ENCODE measurements at regions not wholly inside any gene's neighbourhood (a gene's known extent, or its start where the extent isn't known, plus 50 kb on each side); places are given as distances from the start of the nearest gene placed in this dataset.

DNA sequence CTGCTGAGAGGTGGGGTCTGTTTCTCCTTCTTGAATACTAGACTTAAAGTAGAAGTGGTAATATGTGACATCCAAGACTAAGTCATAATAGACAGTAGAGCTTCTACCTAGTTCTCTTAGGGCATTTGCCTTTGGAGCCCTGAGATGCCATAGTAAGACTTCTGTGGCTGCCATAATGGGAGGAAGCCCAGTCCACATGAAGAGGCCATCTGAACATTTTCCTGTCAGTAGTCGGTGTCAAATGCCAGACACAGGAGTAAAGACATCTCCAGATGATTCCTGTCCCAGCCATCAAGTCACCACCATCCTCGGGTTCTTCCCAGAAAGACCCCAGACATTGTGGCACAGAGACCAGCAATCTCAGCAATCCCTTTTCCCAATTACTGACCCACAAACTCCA, 58.1 kb upstream of the IRX6 start:
- H4K20me1 ChIP-seq (ENCODE audit: insufficient read depth, low read length): no peaks in the 10 kb centered on the region
- H3K4me1 ChIP-seq (ENCODE audit: insufficient read depth, low read length): peaks cover 4% of the 10 kb centered on the region
- no peak overlapping the region for H3K27ac ChIP-seq (ENCODE audit: low read depth, low read length)
- H3K4me2 ChIP-seq (ENCODE audit: insufficient read depth, low read length): no peak overlapping the region
- H3K4me3 ChIP-seq (ENCODE audit: insufficient read depth, low read length): no peak overlapping the region
- no peaks in the 10 kb centered on the region for H3K27me3 ChIP-seq (ENCODE audit: insufficient read depth, low read length)
- H3K9me3 ChIP-seq (ENCODE audit: low read depth, low read length): peaks cover 2% of the 10 kb centered on the region
- no peak for DNase-seq (ENCODE audit: insufficient read length, low spot score, missing footprints)
- H3K79me2 ChIP-seq (ENCODE audit: insufficient read depth, low read length): no peaks in the 10 kb centered on the region
- TF ChIP-seq CTCF (IDR thresholded peaks at IDR 0.05; ENCODE audit: extremely low read depth, low read depth, low read length): no peak
- no peaks in the 10 kb centered on the region for H3K36me3 ChIP-seq (ENCODE audit: insufficient read depth, low read length)
- H2AFZ ChIP-seq (ENCODE audit: low read length): no peak overlapping the region

DNA sequence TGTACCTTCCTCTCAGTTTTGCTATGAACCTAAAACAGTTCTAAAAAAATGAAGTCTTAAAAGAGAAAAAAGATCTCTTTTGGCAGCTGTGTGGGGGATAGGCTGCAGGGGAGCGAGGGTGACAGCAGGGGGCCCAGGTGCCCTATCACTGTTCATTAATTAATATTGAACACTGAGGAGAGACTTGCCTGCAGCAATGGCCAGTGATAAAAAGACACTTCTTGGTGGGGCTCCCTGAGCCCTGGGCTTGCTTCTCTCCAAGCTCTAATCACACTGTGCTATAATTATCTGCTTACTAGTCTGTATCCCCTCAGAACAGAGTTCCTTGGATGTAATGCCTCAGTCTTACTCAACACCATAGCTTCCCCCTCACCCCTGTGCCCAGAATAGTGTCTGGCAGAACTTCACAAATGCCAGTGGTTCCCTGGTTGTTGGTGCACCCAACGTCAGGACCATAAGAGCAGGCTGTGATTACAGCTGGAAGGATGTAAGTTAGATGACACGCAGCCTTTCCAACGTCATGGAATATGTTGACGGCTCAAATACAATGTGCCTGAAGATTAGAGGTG, 52.0 kb upstream of the IRX6 start:
- Histone ChIP-seq H3K27ac (ENCODE audit: low read depth, low read length) (no peak overlapping the region), H3K9me3 (ENCODE audit: low read depth, low read length) (no peaks in the 10 kb centered on the region), H3K27me3 (ENCODE audit: insufficient read depth, low read length) (peaks cover 5% of the 10 kb centered on the region), H3K4me3 (ENCODE audit: insufficient read depth, low read length) (no peak overlapping the region), H3K4me1 (ENCODE audit: insufficient read depth, low read length) (no peaks in the 10 kb centered on the region), H3K36me3 (ENCODE audit: insufficient read depth, low read length) (no peaks in the 10 kb centered on the region), H3K79me2 (ENCODE audit: insufficient read depth, low read length) (no peaks in the 10 kb centered on the region), H2AFZ (ENCODE audit: low read length) (no peak overlapping the region), H3K4me2 (ENCODE audit: insufficient read depth, low read length) (no peak overlapping the region), H4K20me1 (ENCODE audit: insufficient read depth, low read length) (no peaks in the 10 kb centered on the region)
- DNase-seq (ENCODE audit: insufficient read length, low spot score, missing footprints): no peak
- TF ChIP-seq CTCF (IDR thresholded peaks at IDR 0.05; ENCODE audit: extremely low read depth, low read depth, low read length): no peak

DNA sequence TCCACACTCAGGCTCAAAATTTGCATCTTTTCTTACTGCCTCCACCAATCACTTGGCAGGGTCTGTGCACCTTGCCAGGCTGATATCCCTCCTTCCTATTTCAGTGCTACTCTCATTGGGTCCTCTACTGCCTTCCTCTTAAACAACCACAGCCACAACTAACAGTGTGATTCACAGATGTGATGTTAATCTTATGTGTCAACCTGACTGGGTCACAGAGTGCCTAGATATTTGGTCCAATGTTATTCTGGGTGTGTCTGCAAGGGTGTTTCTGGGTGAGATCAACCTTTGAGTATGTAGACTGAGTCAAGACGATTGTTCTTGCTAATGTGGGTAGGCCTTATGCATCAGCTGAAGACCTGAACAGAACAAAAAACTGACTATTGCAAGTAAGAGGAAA, 51.3 kb upstream of the IRX6 start:
- DNase-seq (ENCODE audit: insufficient read length, low spot score, missing footprints): no peak
- Histone ChIP-seq H3K4me1 (ENCODE audit: insufficient read depth, low read length) (no peaks in the 10 kb centered on the region), H3K4me3 (ENCODE audit: insufficient read depth, low read length) (no peak overlapping the region), H3K27ac (ENCODE audit: low read depth, low read length) (no peak overlapping the region), H3K79me2 (ENCODE audit: insufficient read depth, low read length) (no peaks in the 10 kb centered on the region), H2AFZ (ENCODE audit: low read length) (no peak overlapping the region), H3K36me3 (ENCODE audit: insufficient read depth, low read length) (no peaks in the 10 kb centered on the region), H4K20me1 (ENCODE audit: insufficient read depth, low read length) (no peaks in the 10 kb centered on the region), H3K4me2 (ENCODE audit: insufficient read depth, low read length) (no peak overlapping the region), H3K9me3 (ENCODE audit: low read depth, low read length) (no peaks in the 10 kb centered on the region), H3K27me3 (ENCODE audit: insufficient read depth, low read length) (peaks cover 6% of the 10 kb centered on the region)
- no peak for TF ChIP-seq CTCF (IDR thresholded peaks at IDR 0.05; ENCODE audit: extremely low read depth, low read depth, low read length)

- TF ChIP-seq CTCF (IDR thresholded peaks at IDR 0.05; ENCODE audit: extremely low read depth, low read depth, low read length): no peak
- no peaks in the 10 kb centered on the region for H3K9me3 ChIP-seq (ENCODE audit: low read depth, low read length)
- H4K20me1 ChIP-seq (ENCODE audit: insufficient read depth, low read length): no peaks in the 10 kb centered on the region
- peaks cover 6% of the 10 kb centered on the region for H3K27me3 ChIP-seq (ENCODE audit: insufficient read depth, low read length)
- no peak overlapping the region for H3K4me2 ChIP-seq (ENCODE audit: insufficient read depth, low read length)
- H2AFZ ChIP-seq (ENCODE audit: low read length): no peak overlapping the region
- DNase-seq (ENCODE audit: insufficient read length, low spot score, missing footprints): no peak
- H3K4me3 ChIP-seq (ENCODE audit: insufficient read depth, low read length): no peak overlapping the region
- no peak overlapping the region for H3K27ac ChIP-seq (ENCODE audit: low read depth, low read length)
- H3K79me2 ChIP-seq (ENCODE audit: insufficient read depth, low read length): no peaks in the 10 kb centered on the region
- H3K36me3 ChIP-seq (ENCODE audit: insufficient read depth, low read length): no peaks in the 10 kb centered on the region
- no peaks in the 10 kb centered on the region for H3K4me1 ChIP-seq (ENCODE audit: insufficient read depth, low read length)
Observed at GRCh38 chr16:55273356-55273755, 50.6 kb upstream of the IRX6 start.
